Anterior cingulate cortex (tissue), 58 donors: ENCODE measurements at regions not wholly inside any gene's neighbourhood (a gene's known extent, or its start where the extent isn't known, plus 50 kb on each side); places are given as distances from the start of the nearest gene placed in this dataset.

ENCODE experiments used
- DNase-seq, 58 donors: peaks; one replicate each; lab custom pipeline; 2025; lab: John Stamatoyannopoulos, UW

DNA sequence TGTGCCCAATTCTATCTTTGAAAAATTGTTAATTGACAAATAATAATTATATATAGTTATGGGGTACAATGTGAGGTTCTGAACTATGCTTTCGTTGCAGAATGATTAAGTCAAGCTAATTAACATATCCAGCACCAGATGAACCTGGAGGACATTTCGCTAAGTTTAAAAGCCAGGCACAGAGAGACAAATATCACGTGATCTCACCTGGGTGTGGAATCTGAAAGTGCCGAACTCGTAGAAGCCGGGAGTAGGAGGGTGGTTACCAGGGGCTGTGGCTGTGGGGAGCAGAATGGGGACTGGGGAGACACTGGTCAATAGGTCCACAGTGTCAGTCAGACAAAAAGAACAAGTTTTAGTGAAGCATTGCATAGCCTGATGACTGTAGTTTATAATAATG is 332.9 kb upstream of the SHH start:
- DNase-seq, result no peak

DNA sequence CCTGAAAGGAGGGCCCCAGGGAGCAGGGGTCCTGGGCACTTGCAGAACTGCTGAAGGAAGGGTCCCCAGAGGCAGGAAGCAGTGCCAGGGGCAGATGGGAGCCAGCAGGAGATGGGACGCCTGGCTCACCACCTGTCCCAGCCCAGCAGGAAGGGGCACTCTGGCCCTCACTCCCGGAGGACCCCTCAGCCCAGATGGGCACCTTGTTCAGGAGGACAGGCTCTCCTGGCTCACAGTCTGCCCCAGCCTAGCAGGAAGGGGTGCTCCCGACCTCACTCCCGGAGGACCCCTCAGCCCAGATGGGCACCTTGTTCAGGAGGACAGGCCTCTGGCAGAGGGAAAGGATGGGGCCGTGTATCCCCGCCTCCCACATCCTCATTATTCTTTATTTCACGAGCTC is 331.4 kb upstream of the SHH start:
- DNase-seq, result no peak

DNA sequence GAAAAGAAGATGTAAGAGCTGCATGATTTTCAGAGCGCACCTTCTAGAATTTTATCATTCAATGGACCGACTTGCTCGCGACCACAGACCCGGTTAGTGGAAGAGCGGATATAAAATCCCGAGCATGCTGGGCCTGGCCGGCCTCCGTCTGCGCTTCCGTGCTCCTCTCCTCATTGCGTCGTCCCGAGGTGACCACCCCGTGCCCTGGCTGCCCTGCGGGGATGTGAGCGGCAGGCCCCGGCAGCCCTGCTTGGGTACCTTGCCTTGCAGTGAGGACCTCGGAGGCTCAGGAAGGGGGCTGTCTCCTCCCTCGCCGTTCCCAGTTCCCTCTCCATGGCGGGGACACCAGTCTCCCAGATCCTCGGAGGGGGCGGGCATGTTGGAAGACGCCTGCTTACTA is 330.9 kb upstream of the SHH start:
- DNase-seq, result no peak

DNA sequence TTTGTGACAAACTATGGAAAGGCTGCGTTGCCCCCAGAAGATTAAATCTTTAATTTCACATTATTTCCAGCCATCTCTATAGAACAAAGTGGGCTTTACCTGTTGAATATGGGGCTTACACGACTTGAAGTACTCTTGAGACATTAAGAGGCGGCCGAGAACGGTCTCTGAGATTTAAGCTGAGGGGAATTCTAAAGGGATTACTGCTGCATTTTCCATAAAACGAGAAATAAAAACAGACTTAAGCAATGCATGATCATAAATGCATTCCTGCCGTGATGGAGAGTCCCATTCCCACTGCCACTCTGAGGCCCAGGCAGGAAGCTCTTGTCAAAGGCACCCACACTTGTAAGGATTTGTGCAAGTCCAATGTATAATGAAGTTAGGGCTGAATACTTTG is 329.7 kb upstream of the SHH start:
- no peak for DNase-seq

DNA sequence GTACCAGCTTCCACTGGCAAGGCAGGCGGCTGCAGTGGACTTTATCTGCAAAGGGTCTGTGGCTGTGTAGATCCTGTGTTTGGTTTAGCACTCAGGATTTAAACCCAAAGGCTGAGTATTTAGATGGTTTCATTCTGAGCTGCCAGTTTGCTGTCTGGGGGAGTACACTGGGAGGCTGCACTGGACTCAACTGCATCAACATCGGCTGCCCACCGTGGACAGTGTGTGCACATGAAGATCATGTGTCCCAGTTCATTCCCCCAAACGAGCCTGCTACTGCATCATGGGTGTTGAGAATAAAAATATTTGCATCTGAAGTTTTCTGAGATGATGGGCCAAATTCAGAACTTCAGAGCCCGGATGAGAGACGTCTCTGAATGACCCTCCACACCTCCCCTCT is 328.6 kb upstream of the SHH start:
- no peak for DNase-seq

DNA sequence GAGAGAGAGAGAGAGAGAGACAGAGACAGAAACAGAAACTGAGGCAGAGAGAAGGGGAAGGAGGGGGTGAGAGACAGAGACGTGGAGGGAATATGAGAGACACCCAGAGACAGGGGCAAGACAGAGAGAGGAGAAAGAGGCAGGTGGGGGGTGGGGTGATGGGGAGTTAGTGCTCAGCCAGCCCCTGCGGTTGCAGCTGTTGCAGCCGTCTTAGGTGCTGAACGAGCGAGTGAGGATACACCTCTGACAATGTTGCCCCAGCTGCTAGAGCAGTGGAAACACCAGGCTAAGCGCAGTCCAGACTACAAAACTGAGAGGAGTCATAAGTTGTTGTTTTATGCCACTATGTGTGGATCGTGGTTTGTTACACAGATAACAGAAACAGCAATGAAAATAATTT is 328.2 kb upstream of the SHH start:
- no peak for DNase-seq

DNA sequence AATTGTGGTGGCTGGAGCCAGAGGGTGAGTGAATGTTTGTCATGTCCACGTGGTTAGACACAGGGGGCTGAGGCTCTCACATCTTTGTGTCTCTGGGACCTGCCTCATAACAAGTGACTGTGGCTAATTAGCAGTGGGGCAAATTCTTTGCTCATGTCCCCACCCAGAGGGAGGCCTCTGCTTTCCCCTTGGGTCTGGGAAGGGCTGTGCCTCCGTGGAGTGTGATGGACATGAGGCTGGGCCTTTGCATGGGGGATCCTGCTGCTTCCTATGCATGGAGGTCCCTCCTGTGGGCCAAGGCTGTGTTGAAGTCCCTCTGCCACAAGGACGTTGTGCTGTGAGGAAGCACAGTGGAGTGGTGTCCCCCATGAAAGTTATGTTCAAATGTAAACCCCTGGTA is 327.4 kb upstream of the SHH start:
- no peak for DNase-seq

DNA sequence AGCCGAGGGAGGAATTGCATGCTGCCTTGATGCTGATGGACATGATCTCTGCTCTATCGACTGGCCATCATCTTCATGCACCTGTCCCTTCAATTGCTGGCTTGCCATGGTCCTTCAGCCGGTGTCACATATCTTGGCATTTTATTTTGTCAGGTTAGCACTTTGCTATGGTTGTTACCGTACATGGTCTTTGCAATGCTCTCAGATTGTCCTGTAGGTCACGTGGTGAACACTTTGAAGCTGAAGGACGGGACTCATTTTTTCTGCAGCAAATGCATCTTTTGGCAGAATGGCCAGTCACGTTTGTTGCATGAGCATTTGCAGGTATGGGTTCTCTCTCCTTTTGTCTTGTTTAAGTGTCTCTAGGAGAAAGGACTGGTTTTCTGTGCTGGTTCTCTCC is 326.8 kb upstream of the SHH start:
- no peak for DNase-seq

DNA sequence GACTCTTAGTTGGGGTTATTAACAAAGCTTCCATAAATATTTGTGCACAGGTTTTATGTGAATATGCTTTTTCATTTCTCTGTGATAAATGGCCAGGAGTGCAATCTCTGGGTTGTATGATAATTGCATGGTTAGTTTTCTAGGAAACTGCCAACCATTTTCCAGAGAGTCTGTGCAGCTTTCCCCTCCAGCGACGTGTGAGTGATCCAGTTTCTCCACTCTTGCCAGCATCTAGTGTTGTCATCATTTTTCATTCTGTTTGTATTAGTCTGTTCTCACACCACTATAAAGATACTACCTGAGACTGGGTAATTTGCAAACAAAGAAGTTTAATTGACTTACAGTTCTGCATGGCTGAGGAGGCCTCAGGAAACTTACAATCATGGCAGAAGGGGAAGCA is 319.6 kb upstream of the SHH start:
- DNase-seq, result no peak

DNA sequence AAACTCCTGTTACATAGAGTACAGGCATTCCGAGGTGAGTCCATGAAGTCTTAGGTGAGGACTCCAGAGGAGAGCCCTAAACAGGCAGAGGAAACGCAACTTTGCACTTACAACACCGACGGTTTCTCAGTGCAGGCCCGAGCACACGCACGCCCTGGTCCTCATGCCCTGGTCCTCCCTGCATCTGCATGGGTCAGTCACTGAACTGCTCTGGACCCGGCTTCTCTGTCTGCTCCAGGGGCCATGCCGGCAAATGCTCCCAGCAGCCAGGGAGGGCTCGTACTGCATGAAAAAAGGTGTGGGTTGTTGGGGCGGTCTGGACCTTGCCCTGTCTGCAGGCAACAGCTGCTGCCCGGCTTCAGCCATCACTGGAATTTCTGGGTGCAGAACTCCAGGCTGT is 317.3 kb upstream of the SHH start:
- DNase-seq, result no peak

DNA sequence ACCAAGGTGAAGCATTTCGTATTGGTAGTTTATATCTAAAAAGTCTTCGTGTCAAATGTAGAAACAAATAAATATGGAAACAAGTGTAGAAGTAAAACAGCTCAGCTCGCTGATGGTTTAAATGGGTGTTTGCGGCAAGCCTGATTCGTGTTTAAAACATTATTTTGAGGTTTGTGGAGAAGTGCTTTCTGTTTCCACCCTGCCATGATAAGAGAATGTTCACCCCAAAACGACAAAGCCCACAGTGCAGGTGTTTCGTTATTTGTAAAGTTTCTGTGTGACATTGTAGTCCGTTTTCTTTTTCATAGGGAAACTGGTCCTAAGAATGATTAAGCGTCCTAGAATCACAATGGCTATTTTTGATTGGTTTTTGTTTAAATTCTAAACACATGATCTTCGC is 316.2 kb upstream of the SHH start:
- DNase-seq, result no peak

DNA sequence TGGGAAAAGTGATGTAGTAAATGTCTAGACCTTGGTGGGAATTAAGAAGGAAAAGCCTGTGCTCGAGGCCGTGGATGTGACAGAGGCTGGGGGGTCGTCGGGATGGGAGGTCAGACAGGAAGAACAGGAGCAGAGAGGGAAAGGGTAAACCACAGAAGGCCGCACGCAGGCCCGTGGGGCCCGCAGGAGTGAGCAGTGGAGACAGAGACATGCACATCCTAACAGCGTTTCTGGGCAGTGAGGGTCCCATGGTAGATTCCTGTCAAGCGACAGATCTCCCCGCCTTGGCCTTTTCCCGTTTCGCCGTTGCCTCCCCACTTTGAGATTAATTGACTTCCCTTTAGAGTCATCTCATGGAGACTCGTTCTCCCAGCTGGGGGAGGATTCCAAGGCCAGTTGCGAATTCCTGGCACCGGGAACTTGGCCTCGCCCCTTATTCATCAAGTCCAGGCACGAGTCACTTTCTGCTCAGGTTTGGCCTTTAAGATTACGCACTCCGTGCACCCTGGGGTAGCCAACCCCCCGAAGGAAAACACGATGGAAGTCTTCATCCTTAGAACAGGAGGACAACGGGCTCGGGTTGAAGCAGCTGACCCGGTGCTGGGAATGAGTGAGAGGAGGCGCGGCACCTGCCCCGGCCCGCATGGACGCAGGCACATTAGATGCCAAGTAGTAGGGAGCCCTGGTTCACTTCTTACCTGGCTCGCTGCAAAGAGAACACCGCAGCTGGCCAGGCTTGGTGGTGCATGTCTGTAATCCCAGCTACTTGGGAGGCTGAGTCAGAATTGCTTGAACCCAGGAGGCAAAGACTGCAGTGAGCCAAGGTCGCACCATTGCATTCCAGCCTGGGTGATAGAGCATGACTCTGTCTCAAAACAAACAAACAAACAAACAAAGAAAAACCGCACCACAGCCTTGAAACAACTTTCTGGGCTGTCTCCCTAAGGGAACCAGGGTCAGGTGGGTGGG is 315.2 kb upstream of the SHH start:
- no peak for DNase-seq

DNA sequence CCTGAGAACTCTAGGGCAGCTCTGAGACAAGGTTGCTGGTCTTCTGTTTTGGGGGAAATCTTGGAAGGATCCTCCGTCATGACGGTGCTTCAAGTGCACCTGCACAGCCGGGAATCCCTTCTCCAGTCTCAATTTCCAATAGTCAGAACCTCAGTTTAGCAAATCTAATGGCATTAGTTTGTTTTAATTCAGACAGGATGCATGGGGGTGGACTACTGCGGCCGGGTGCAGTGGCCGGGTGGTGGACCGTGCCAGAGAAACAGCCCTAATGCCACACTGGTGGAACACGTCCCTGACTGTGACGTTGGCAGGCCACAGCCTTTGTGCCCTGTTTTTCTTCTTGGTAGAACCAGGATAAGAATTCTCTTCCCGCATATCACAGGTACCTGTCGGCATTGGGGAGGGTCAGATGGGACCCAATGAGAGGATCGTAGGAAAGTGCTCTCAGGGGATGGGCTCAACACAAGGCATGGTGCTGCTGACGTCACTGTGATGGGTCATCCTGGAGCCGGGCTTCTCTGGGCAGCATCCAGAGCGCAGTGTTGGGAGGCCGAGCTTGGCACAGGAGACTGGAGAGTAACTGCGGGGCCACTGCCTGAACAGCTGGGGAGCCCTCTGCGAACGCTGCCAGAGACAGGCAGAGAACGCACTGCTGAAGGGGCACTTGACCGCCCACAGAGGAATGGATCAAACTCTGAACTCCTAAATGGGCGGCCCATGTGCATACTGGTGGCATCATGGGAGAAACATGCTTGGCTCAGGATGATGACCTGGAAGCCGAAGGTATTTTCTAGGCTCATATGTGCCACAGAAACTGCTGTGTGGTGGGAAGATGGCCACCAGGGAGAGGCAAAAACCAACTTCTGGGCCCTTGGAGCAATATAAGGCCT is 313.8 kb upstream of the SHH start:
- no peak for DNase-seq

DNA sequence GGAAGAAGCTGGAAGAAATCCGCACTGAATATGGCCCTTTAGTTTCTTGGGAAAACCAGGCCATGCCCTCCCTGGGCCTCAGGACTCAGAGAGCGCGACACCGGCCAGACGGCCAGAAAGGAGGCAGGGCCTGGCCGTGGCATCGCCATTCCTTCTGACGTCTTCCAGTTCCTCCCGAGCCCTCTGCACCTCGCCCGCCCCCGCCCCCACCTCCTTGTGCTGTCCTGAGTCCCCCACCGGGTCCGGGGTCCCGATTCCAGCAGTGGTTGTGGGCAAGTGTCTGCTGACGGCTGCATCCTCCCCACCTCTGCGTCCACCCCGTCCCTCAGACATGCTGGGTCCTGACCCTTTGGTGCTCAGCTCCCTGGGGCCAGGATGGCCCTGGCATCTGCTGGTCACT is 312.1 kb upstream of the SHH start:
- DNase-seq, result no peak

DNA sequence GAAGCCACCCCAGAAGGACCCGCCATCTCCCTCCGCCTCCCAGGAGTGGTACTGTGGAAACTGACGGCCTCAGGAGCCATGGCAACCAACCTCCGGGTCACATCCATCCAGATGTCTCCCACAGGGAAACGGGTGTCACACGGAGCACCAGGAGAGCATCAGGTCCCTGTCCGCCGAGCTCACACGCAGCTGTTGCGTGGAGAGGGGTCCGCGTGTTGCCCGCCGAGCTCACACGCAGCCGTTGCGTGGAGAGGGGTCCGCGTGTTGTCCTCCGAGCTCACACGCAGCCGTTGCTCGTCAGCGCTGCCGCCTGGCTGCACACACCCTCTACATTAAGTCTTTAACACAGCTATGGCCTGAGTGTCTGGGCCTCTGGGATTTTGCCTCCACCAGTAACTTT is 311.1 kb upstream of the SHH start:
- no peak for DNase-seq

DNA sequence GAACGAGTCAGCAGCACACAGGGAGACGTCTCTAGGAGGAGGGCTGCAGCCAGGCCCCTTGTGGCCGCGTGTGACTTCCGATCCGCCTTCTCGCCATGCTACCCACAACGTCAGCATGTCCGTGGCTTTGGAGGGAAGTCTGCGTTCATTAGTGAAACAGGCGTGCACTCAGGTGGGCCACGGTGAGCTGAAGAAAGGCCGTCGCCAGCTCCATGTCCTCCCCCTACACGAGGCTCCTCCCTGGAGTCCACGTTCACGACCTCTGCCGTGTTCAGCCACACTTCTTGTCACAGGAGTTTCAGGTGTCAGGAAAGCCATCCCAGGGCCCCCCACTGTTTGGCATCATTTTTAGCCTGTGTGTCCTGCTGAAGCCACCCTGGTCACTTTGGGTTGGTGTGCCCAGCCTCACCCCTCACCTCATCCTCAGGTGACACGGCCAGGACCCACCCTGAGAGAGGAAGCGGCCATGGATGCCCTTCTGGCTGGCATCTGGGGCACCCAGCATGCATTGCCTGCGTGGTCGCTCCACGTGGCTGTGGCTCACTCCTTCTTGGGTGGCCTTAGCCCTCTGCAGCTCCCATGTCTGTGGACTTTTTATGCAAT is 310.6 kb upstream of the SHH start:
- DNase-seq, result no peak

DNA sequence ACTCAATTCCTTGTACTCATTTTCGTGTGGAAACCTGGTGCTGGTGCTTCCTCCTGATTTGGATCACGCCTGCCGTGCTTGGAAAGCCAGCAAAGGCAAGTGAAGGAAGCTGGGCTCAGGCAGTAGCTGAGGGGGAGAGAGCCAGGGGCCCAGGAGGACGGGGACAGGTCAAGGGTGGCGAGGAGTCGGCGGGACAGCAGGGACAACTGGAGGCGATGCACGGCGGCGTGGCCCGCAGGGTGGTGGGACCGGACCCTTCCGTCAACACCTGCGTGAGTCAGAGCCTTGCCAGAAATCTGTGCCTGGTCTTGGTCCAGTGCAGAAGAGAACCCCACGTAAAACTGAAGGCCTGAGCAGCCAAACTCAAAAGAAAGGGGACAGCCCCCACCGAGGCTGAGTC is 309.7 kb upstream of the SHH start:
- no peak for DNase-seq

DNA sequence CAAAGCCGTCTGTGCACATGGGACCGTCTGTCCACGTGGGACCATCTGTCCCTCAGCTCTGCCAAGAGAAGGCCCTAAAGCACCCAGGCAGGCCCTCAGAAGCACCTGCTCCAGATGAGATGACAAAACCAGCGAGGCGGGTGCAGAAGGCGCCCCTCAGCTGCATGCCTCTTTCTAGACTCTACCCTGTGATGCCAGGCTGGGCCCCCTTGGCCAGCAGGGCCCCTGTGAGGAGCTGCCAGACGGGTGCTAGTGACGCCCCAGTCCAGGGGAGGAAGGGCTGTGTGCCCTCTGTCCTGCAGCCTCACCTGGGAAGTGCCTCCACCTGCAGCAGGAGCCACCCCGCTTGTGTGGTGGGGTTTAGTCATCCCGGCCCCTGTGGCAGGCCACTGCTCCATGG is 309.2 kb upstream of the SHH start:
- DNase-seq, result no peak

DNA sequence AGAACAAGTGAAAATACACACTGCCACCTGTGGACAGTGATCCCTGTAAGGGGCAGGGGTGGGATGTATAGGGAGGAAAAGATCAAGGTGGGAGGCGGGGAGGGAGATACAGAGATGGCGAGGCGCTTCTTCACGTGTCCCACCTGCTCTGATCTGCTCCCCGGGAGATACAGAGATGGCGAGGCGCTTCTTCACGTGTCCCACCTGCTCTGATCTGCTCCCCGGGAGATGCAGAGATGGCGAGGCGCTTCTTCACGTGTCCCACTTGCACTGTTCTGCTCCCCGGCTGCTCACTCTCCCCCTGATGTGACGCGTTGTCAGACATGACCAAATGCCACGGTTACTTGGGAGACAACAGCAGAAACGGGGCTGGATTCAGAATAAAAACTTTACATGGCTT is 308.3 kb upstream of the SHH start:
- no peak for DNase-seq

DNA sequence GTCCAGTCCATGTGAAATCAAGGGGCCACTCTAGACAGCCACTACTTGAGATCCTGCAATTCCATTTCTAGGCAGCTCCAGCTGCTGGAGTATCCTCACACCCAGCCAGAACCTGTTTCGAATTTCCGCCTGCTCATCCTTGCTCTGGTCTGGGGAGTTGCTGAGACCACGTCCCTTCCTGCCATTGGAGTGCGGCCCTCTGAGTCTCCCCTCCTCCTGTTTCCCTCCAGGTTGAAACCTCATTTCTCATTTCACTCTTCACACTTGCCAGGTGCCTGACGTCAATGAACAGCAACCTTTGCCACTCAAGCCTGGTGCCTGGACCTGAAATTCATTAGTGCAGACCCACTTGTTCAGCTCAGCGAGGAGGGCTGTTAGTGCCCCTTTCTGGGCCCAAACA is 307.5 kb upstream of the SHH start:
- DNase-seq, result no peak

DNA sequence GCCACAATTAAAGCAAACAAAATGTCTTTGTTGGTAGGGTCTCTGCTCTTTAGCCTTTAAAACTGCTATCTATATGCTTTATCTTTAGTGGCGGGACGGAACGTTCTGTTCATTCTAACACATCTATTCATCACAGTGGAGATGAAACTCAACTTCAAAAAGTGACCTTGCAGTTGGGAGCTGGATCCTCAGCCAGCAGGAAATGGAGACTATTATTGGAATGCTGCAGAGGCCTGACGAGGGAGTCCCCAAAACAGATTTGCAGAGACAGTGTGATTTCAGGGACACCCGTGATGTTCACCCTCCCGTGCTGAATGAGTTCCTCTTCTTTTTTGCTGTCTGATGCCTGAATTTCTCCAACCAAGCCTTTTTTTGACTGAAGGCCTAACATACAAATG is 306.0 kb upstream of the SHH start:
- DNase-seq, result no peak
